ENCODE measurements at regions not wholly inside any gene's neighbourhood (a gene's known extent, or its start where the extent isn't known, plus 50 kb on each side); places are given as distances from the start of the nearest gene placed in this dataset.

- H4K20me1 ChIP-seq (replicated peaks in 1 of 2; ENCODE audit: control insufficient read depth in 1 of 2, insufficient read depth in 2 of 2, low read length in 2 of 2), result no peaks in the 10 kb centered on the region
- no peak overlapping the region for H4K5ac ChIP-seq (ENCODE audit: insufficient read length, low read depth, low read length)
- no peak overlapping the region for H2BK15ac ChIP-seq (ENCODE audit: low read length)
- no peaks in the 10 kb centered on the region for H3K27me3 ChIP-seq (replicated peaks in 1 of 4; ENCODE audit: control insufficient read depth in 3 of 4, extremely low read depth in 1 of 4, insufficient read depth in 3 of 4, low read length in 3 of 4)
- H3K14ac ChIP-seq (ENCODE audit: insufficient read length), result no peak overlapping the region
- H3K27ac ChIP-seq (ENCODE audit: low read depth, low read length), result no peak overlapping the region
- H4K8ac ChIP-seq (ENCODE audit: extremely low read depth, insufficient read depth, low read length), result no peak overlapping the region
- no peaks in the 10 kb centered on the region for H3K79me2 ChIP-seq (ENCODE audit: control insufficient read depth in 1 of 2, insufficient read depth in 2 of 2, low read length in 2 of 2)
- no peak overlapping the region for H2BK20ac ChIP-seq (ENCODE audit: low read length)
- no peak overlapping the region for H2AK5ac ChIP-seq (ENCODE audit: low read depth, low read length)
- H3K4me2 ChIP-seq (ENCODE audit: insufficient read depth in 1 of 2, low read depth in 2 of 2, low read length in 2 of 2), result no peak overlapping the region
- POLR2A ChIA-PET (ENCODE audit: partially characterized antibody), result no interaction called here
- 0 out of 7 replicates have a peak, but pooled peaks cover 0 to 3% (median 0%) of the 10 kb centered on the region in 4 experiments for H3K4me1 ChIP-seq (replicated peaks in 1 of 4; ENCODE audit: control insufficient read depth in 3 of 4, insufficient read depth in 4 of 4, low read length in 3 of 4)
- no peaks in the 10 kb centered on the region for H3K23me2 ChIP-seq (ENCODE audit: low read depth, low read length)
- H3K9ac ChIP-seq (replicated peaks in 1 of 4; ENCODE audit: extremely low read depth in 1 of 4, low read depth in 3 of 4, low read length in 3 of 4), result no peak overlapping the region
- no peak overlapping the region for H3K23ac ChIP-seq (ENCODE audit: insufficient read length)
- H3K9me3 ChIP-seq (ENCODE audit: insufficient read depth in 2 of 2, low read depth in 1 of 2, low read length in 1 of 2), result peaks cover 0 to 5% of the 10 kb centered on the region in 2 experiments; a peak in 2 of 4 replicates
- no peak overlapping the region for H4K91ac ChIP-seq (replicated peaks; ENCODE audit: insufficient read length, low read length)
- no peak overlapping the region for H3K4me3 ChIP-seq (ENCODE audit: extremely low read depth in 1 of 4, insufficient read depth in 2 of 4, low read depth in 3 of 4, low read length in 4 of 4)
- H3K79me1 ChIP-seq (ENCODE audit: low read depth, low read length), result no peaks in the 10 kb centered on the region
- no peak overlapping the region for H3K56ac ChIP-seq (replicated peaks; ENCODE audit: insufficient read length, low read depth, low read length)
- H3K36me3 ChIP-seq (ENCODE audit: control insufficient read depth in 2 of 4, insufficient read depth in 4 of 4, low read length in 3 of 4), result no peaks in the 10 kb centered on the region
- no peak for DNase-seq (ENCODE audit: low read depth in 1 of 2, low spot score in 2 of 2)
- H2BK5ac ChIP-seq (ENCODE audit: low read depth, low read length), result no peak overlapping the region
- no peak overlapping the region for H2AFZ ChIP-seq (ENCODE audit: low read length)
- H2BK120ac ChIP-seq (replicated peaks; ENCODE audit: low read depth, low read length), result no peak overlapping the region
- H3K4ac ChIP-seq (replicated peaks; ENCODE audit: insufficient read length, low read depth, low read length), result no peak overlapping the region
- CTCF ChIA-PET (ENCODE audit: partially characterized antibody), result interaction anchor here (0.6 to 1.5 kb wide), 5 partner anchors 12 to 204 kb away, joined by 3 to 4 read pairs (median 3); no protein-coding TSS in a partner anchor
- 85% methylated on average over 14 of the region's 17 CpGs; no CpG with 5 or more reads in 1 of the 2 experiments for WGBS, 2 experiments (ENCODE audit: extremely low coverage in 1 of 2, insufficient coverage in 1 of 2, insufficient read length in 1 of 2, insufficient replicate concordance in 2 of 2, low coverage in 1 of 2, low lambda C conversion rate in 2 of 2, missing lambda C conversion rate in 1 of 2)
- no peak overlapping the region for H2BK12ac ChIP-seq (ENCODE audit: low read depth, low read length)
- no peak for FAIRE-seq
- H3K18ac ChIP-seq (ENCODE audit: extremely low read depth, low read length), result no peak overlapping the region
- no peak for TF ChIP-seq YY1 (IDR thresholded peaks at IDR 0.05; ENCODE audit: low read depth, low read length)
- no peak for TF ChIP-seq FOSL1 (IDR thresholded peaks at IDR 0.05; ENCODE audit: insufficient read depth, low read depth, low read length)
- TF ChIP-seq EGR1 (IDR thresholded peaks at IDR 0.05; ENCODE audit: borderline replicate concordance, low read depth, low read length), result no peak
- TF ChIP-seq NANOG (IDR thresholded peaks at IDR 0.05; ENCODE audit: insufficient read depth, low read depth, low read length, poor library complexity, severe bottlenecking), result no peak
- TF ChIP-seq CEBPB (IDR thresholded peaks at IDR 0.05; ENCODE audit: low read depth, low read length), result no peak
- TF ChIP-seq, protein P1, sequence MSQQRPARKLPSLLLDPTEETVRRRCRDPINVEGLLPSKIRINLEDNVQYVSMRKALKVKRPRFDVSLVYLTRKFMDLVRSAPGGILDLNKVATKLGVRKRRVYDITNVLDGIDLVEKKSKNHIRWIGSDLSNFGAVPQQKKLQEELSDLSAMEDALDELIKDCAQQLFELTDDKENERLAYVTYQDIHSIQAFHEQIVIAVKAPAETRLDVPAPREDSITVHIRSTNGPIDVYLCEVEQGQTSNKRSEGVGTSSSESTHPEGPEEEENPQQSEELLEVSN (IDR thresholded peaks at IDR 0.05), result no peak
- TF ChIP-seq NRF1 (IDR thresholded peaks at IDR 0.05; ENCODE audit: low read depth, low read length), result no peak
- TF ChIP-seq TEAD4 (IDR thresholded peaks at IDR 0.05; ENCODE audit: low read depth, low read length), result no peak
- TF ChIP-seq TCF12 (IDR thresholded peaks at IDR 0.05; ENCODE audit: low read depth, low read length), result no peak
- TF ChIP-seq MAX (IDR thresholded peaks at IDR 0.05), result no peak
- TF ChIP-seq RFX5 (IDR thresholded peaks at IDR 0.05; ENCODE audit: borderline replicate concordance, low read depth, low read length), result no peak
- TF ChIP-seq SUZ12 (IDR thresholded peaks at IDR 0.05; ENCODE audit: low read length), result no peak
- no peak for TF ChIP-seq ATF2 (IDR thresholded peaks at IDR 0.05; ENCODE audit: low read length)
Measured at GRCh38 chr20:59411170-59411569, 110.8 kb downstream of the EDN3 start.
